ENCODE measurements at regions not wholly inside any gene's neighbourhood (a gene's known extent, or its start where the extent isn't known, plus 50 kb on each side); places are given as distances from the start of the nearest gene placed in this dataset.

GRCh38 chr9:81128701-81129100 lies 560.6 kb downstream of the TLE1 start:
- TF ChIP-seq ZNF274 (IDR thresholded peaks at IDR 0.05; ENCODE audit: low read depth, low read length), result no peak

DNA sequence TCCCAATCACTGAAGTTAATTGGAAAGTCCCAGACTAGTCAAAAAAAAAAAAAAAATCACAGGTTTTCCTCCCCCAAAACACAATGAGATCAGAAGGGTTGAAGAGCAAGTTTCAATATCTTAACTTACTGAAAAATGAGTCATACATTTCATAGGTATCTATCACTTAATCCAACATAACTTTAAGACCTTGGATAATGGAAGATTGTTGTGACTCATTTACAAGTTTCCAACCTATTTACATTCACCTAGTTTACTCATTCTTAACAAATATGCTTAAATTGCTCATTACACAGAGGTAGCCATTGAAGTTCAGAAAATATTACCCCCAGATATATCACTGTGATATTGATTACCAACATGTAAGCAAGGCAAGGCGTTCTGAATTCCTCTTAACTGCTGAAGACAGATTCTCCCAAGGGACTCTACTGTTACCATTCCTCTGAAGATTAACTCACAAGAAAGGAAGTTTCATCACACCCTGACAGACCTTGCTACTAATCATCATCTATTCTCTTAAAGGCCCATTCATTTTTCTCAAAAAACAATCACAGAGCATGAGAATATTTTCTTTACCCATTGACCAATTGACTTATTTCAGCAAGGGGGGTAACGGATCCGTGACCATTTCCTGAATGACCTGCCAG lies 563.8 kb downstream of the TLE1 start:
- H3K4me3 ChIP-seq (ENCODE audit: low read length), result no peak overlapping the region
- TF ChIP-seq ZNF274 (IDR thresholded peaks at IDR 0.05; ENCODE audit: low read depth, low read length), result no peak

More at GRCh38 chr9:81128701-81129100, 560.6 kb downstream of the TLE1 start:
- H3K4me3 ChIP-seq (ENCODE audit: low read length), result no peak overlapping the region

- no peak overlapping the region for H3K4me3 ChIP-seq (ENCODE audit: low read length)
- TF ChIP-seq ZNF274 (IDR thresholded peaks at IDR 0.05; ENCODE audit: low read depth, low read length), result no peak
Measured at GRCh38 chr9:81123526-81123925, 565.8 kb downstream of the TLE1 start.

GRCh38 chr9:81122749-81123148 lies 566.6 kb downstream of the TLE1 start:
- H3K4me3 ChIP-seq (ENCODE audit: low read length), result no peak overlapping the region
- TF ChIP-seq ZNF274 (IDR thresholded peaks at IDR 0.05; ENCODE audit: low read depth, low read length), result no peak

- no peak overlapping the region for H3K4me3 ChIP-seq (ENCODE audit: low read length)
- TF ChIP-seq ZNF274 (IDR thresholded peaks at IDR 0.05; ENCODE audit: low read depth, low read length), result no peak
Measured at GRCh38 chr9:81119591-81119990, 569.8 kb downstream of the TLE1 start.

DNA sequence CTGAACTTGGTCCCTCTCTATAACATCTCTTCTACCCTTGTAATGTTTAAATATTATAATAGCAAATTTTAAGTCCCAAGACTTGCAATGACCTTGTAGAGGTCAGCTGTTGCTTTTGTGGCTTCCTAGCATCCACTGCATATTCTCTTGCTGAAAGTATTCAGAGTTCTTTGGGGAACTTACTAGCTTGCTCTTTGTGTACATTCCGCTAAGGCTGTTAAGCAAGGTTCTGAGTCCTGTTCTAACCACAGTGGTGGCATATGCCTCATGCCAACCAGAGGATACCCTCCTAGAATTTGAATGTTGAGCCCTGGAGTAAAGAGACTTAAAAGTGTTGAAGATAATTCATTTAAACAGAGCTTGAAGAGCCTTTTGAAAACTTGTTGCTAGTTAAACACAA lies 570.9 kb downstream of the TLE1 start:
- TF ChIP-seq ZNF274 (IDR thresholded peaks at IDR 0.05; ENCODE audit: low read depth, low read length), result no peak
- no peak overlapping the region for H3K4me3 ChIP-seq (ENCODE audit: low read length)

DNA sequence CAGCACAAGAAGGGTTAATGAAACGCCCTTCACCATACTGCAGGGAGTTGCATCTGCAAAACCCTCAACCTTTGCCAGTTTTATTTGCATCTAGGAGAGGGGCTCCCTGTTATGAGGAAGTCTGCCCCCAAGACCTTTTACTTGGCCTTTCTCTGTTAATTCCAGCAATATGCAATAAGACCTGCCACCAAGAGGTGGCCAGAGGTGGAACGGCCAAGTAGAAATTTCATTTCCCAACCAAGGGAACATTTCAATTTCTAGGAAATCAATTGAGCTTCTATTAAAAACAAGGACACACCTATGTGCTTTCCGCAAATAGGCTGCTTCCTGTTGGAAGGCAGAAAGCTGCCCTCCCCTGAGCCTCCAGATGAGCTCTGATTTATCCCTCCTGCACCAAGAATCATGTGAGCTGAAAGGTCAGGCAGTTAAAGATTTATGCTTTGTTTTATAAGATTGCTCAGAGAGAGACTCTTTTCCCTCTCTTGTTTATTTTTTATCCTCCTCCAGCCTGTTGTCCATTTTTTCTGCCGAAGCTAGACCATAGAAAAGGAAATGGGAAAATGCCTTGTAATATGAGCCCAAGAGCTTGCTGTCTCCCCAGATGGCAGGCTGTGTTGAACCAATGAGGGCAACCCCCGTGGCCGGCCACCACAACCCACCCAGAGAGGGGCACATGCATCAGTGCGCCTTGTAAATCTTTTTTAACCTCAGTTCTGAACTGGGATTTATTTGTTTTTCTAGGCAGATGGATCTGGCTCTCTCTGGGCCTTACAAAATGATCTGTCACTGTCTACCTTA lies 572.8 kb downstream of the TLE1 start:
- TF ChIP-seq ZNF274 (IDR thresholded peaks at IDR 0.05; ENCODE audit: low read depth, low read length), result no peak
- H3K4me3 ChIP-seq (ENCODE audit: low read length), result no peak overlapping the region

GRCh38 chr9:81113453-81114124 lies 575.8 kb downstream of the TLE1 start:
- H3K4me3 ChIP-seq (ENCODE audit: low read length), result no peak overlapping the region
- TF ChIP-seq ZNF274 (IDR thresholded peaks at IDR 0.05; ENCODE audit: low read depth, low read length), result no peak

DNA sequence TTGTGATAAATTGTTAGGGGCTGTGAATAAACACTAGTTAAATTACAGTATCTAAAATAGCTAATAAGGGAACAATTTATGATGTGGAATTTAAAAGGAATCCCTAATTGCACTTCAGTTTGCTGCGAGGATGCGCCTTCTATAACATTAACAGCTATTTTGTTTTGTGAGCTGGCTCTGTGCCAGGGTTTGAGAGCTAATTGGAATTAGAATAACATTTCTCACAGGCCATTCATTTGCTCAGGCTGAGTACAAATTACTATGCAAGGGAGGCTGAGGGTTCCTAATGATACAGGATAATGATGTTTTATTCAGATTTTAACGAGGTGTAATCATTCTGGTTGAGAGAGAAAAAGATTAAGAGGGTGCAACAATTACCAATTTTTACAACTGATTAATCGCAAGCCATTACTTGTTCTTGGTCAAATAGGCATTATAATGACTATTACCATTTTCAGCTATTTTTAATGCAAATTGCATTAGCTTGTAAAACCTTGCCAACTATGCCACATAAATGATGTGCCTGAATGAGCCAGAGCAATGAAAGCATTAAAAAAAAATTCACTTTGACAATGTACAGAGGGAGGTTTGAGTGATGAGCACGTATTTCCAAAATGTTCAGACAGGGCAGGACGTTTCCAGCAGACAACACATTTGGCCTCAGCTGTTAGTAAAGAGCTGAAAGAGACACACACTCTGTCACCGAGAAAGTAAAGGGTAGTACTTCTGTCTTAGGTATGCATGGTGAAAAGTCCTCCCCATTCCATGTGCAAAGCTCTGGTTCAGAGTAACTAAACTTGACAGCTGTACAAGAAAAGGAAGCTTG lies 576.5 kb downstream of the TLE1 start:
- no peak overlapping the region for H3K4me3 ChIP-seq (ENCODE audit: low read length)
- no peak for TF ChIP-seq ZNF274 (IDR thresholded peaks at IDR 0.05; ENCODE audit: low read depth, low read length)

DNA sequence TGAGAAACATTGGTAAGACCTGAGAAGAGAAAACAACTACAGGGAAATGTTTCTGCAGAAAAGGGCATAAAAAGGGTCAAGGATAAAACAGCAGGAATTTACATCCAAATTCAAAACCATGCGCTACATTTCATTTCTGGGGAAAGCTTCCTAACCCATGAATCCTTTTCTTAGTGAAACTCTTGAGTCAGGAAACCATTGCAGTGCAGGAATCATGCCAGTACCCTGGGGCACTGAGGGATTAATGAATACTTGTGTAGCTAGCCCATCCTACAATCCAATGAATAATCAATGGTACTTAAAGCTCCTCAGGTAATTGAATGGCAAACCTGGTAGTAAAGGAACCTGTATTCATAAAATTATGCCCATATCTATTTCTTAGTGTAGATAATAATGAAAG lies 580.5 kb downstream of the TLE1 start:
- TF ChIP-seq ZNF274 (IDR thresholded peaks at IDR 0.05; ENCODE audit: low read depth, low read length), result no peak
- H3K4me3 ChIP-seq (ENCODE audit: low read length), result no peak overlapping the region

- no peak for TF ChIP-seq ZNF274 (IDR thresholded peaks at IDR 0.05; ENCODE audit: low read depth, low read length)
- H3K4me3 ChIP-seq (ENCODE audit: low read length), result no peak overlapping the region
Measured at GRCh38 chr9:81108391-81108790, 581.0 kb downstream of the TLE1 start.

- no peak overlapping the region for H3K4me3 ChIP-seq (ENCODE audit: low read length)
- no peak for TF ChIP-seq ZNF274 (IDR thresholded peaks at IDR 0.05; ENCODE audit: low read depth, low read length)
Measured at GRCh38 chr9:81103597-81104471, 585.5 kb downstream of the TLE1 start.

All from GM08714 (cell line).